HG03521 (cell line): ENCODE measurements at regions not wholly inside any gene's neighbourhood (a gene's known extent, or its start where the extent isn't known, plus 50 kb on each side); places are given as distances from the start of the nearest gene placed in this dataset.

Experiments used
- ATAC-seq: cut with Tn5 transposase; IDR thresholded peaks from one replicate; pipeline ENCODE4 v1.9.1; 2021; ENCODE audit warnings: mild to moderate bottlenecking, moderate library complexity; ENCODE audit not compliant: unreplicated experiment

DNA sequence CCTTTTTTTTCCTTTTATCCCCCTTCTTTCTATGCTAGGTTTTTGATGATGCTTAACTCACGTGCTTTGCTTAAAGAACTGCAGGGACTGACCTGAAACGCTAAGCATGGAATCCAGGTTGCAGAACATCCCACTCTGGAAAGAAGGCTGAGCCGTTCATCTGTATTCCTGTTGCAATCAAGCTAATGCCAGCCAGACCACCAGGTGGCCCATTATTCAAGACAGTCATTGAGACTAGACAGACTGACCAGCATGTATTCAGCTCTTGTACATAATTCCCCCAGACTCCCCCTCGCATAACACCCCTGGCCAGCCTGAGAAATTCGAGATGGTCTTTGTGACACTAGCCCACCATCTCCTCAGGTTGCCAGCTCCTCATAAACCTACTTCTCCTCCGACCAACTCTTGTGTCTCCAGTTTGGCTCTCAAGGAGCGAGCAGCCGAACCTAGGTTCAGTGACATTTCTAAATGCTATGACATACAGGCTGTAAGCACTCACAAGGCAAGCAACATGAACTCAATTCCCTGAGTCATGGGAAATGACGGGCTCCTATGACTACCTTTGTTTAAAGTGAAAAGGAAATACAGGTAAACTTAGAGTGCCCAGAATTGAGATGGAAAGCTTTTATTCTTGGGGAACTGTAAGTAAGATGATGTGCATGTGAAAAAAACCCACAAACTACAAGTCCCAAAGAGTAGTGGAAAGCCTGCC lies 309.3 kb upstream of the CDYL start:
- ATAC-seq, result no peak

DNA sequence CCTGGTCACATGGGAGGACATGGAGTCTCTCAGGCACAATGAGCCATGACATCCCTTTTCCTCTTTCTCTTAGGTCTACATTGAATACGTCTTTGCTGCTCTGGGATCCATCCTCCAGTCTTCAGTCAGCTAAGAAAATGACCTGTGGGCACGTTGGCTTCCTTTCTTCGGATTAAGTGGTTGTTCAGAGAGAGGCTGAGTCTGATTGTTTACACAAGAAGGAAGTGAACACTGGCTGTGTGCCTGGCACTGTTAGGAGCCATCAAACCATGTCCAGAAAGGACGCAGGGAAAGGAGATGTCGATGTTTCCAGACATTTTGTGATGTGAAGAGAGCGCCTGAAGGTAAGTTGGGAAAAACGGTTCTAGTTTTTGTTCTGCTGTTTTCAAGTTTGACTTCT lies 309.9 kb upstream of the CDYL start:
- ATAC-seq, result no peak

DNA sequence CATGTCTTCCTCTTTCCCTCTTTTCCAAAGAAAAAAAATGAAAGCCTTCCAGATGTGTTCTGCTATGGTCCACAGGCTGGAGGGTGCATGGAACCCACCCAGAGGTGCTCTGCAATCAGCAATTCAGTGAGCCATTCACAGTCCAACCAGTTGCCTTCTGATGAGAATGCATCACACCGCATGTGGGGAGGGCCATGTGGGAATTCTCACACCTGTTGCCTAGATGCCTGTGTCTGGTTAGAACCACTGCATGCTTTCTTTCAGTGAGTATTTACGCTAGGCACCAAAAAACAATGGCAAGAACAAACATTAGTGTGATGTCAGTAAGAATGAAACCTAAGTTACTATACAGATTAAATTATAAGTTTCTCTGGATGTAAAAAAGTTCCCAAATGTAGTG lies 311.6 kb upstream of the CDYL start:
- no peak for ATAC-seq

DNA sequence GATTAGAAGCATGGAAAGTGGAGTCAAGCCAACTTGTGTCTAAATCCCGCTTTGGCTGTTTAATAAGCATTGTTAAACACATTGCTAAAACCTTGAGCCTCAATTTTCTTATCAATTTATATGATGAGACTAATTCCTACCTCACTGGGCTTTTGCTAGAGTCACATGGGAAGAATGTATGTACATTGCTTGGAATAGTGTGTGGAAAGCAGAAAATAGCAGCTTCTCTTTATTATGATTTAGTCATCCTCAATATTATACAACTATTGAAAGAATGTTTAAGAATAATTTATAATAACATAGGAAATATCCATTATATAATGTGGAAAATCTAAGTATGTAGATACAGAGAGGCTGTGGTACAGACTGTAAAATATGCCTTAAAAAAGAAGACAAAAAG lies 313.0 kb upstream of the CDYL start:
- no peak for ATAC-seq

DNA sequence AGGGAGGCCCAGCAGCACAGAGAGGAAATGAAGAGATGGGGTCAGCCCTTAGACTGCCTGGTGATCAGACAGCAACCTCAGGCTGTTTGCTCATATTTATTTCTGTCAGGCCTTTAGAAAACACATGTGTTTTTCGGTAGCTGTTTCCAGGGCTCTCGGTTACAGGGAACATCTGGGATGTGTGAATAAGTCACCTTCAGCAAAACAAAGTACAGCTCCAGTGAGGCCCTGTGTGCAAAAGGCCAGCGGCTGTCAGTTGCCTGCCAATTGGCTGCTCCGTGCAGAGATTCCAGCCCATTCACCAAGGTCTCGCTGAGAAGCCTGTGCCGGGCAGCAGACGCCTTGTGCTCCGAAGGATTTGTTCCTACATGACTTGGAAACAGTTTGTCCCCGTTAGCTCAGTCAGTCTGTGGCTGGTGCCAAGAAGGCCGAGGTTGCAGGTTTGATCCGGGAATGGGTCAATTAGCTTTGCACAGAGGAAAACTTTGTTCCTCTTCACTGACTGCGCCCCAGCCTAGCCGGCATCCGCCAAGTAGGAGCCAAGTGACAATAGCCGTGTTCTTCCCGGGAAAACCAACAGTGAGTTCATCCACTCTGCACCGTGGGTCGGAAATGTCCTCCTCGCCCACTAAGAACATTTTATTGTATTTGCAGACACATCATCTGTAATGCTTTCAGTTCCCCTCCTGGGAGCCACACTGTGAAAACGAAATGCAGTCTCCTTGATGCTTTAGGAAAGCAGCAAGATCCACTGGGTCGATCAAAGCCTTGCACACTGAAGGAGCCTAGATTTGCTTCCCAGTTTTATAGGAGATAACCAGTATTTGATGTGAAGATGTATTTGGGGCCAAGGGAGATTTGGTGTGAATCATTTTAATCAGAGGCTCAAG lies 315.4 kb upstream of the CDYL start:
- ATAC-seq, result no peak

DNA sequence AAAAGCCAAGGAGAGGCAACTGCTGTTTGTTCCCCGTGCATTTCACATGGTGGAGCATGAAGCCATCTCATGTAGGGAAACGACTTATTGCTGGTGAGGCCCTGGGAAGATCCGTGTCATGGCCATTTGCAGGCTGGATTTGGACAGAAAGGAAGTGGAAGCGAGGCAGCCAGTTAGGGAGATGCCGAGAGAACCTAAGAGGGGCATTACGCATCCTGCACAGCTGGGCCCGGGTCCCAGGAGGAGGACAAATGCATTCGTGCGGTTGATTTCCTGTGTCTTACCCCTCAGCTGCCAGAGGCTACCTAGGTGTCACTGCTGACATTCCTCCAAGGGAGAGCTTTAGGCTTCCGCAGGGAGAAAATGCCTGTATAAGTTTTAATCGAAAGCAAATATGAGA lies 316.2 kb upstream of the CDYL start:
- no peak for ATAC-seq

DNA sequence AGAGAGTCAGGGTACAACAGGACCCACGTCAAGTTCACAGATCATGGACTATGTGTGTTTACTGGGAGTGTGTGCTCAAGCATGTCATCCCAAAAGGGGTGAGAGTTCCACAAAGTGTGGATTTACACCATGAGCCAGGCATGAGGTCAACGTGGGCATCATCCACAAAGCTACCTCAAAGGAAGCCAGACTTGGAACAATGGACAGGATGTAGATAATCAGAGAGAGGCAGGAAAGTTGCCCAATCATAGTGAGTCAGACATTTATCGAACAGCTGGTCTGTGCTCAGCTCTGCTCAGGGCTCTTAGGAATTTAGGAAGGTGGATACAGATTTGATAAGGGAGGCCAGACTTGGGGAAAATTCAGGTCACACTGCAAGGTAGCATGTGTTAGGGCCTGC lies 317.2 kb upstream of the CDYL start:
- no peak for ATAC-seq

DNA sequence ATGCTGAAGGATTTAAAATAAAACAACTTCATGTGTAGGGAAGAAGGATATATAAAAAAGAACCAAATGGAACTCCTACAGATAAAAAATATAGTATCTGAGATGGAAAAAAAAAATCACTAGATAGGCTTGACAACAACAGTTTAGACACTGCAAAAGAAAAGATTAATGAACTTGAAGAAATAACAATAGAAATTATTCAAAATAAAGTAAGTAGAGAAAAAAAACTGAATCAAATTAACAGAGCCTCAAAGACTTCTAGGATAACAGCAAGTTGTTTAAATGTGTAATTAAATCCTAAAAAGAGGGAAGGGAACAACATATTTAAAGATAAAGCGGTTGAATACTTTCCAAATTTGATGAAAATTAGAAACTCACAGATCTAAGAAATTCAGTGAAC lies 316.3 kb upstream of the ECI2 start:
- no peak for ATAC-seq

DNA sequence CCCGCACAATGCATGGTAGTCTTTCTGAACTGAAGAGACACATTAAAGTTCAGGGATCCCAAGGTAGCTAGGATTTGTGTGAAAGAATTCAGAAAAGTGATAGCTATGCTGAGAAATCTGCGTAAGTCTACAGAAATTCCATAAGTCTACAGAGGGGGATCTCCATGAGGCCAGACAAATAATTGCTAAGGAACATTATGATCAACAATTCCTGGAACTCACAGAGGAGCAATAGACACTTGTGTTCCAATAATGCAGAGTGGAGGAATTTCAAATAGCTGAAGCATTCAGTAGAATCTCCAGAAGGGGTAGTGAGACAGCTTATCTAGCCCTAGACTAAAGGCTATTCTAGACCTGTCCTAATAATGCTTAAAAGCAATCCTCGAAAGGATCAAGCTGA lies 315.7 kb upstream of the ECI2 start:
- ATAC-seq, result no peak

DNA sequence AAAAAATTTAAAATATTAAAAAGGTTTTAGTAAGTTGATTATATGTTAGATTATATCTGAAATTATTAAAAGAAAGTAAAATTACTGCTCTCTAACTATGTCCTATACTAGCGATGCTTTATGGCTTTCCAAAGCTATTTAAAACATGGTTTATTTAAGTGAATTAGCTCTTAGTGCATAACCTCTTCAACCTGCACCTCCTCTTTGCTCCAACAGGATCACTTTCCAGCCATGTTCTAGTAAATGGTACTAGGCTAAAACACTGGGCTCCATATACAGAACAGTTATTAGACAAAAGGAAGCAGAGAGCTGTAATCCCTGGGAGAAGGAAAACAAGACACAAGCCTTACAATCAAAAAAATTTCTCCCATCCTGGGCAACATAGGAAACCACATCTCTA lies 314.9 kb upstream of the ECI2 start:
- no peak for ATAC-seq

DNA sequence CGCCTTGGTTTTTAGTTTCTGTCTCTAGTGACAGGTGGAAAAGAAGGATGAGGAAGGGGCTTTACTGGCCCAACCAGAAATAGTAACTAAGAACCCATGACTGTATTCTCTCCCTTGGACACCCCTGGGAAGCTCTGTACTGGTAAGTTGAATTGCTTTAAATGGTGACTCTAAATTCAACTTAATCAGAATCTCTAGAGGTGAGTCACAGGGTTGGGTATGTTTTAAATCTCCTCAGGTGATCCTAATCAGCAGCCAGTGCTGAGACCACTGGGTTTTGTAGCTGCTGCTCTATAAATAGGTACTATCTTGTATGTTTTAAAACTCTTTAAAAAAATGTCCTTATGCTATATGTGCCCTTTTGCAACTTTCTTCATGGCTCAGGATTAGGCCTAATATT lies 314.0 kb upstream of the ECI2 start:
- no peak for ATAC-seq

DNA sequence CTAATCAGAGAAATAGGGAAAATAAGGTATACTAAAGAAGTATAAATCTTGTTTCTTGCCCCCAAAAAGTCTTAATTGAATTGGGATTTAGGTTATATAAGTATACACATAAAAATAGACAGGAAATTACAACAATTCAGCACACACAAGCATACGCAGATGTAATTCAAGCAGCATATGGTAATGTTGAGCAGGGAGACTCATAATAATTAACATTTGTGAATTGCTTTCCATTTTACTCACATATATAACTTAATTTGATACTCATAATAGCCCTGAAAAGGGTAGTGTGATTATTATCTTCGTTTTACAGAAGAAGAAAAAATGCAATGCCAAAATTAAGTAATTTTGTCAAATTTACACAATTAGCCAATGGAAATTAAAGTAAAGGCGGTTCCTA lies 313.5 kb upstream of the ECI2 start:
- ATAC-seq, result no peak

DNA sequence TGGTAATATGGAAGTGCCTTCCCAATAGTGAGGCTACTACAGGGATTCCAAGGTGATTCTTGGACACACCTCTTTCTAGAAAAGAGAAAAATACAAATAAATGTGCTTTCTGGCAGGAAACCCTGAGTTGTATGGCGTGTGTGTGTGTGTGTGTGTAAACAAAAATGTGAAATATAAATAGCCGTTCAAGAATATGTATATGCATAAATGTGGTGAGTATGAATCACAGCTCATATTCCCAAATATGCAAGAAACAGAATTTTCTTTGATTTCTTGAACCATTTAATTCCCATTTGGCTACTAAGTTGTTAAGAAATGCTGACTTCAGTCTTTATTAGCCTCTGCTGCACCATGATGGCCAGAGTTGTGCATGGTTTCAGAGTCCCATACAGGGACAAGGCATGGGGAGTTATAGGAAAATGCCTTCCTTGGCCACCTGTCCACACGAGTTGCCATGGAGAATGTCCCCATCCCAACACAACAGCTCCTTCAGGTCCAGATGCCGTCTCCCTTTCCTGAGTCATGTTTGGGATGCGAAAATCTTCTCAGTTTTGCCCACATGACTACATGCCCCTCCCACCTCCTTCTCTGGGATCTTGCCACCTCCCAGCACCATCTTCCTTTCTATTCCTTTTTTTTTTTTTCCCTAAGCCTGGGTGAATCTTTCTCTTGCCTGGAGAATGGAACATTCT lies 312.4 kb upstream of the ECI2 start:
- no peak for ATAC-seq

DNA sequence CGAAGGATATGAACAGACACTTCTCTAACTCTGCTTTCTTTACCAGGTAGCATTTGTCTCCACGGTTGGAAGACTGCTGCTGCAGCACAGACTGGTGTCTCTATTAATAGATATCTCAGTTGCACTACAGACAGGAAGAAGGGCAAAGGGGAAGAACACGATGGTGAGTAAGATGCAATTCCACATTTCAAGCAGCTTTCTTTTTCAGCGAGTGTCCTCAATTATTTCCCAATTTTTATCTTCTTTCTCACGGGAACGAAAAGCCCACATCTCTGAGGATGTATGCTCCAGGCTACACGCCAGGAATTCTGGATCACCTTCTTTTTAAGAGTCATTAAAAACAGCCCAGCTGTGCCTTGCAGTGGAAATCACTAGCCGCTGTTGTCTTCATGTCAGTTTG lies 311.6 kb upstream of the ECI2 start:
- ATAC-seq, result no peak

DNA sequence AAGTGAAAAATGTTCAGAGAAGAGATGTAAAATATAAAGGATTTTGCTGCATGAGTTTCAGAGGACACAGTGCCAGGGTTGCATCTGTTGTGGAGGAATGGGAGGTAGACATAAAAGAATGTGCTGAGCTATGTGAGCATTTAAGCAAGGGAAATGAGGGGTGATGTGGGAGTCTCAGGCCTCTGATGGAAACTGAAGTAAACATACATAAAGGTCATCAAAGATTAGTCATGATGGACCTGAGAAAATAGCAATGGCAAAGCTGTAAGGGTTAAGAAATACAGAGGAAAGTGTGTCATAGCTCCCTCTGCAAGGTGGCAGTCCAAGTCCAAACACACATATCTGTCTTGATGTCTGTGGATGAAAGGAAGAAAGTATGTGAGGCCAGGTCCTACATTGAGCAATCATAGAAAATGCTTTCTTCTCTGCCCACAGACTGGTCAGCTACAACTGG lies 306.6 kb upstream of the ECI2 start:
- no peak for ATAC-seq

DNA sequence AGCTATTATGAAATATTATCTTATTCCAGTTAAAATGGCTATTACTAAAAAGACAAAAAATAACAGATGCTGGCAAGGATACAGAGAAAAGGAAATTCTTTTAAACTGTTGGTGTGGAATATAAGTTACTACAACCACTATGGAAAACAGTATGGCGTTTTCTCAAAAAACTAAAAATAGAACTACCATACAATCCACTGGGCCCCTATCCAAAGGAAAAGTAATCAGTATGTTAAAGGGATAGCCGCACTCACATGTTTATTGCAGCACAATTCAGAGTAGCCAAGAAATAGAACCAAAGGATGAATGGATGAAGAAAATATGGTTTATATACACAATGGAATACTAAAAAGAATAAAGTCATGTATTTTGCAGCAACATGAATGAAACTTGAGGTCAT lies 303.8 kb upstream of the ECI2 start:
- ATAC-seq, result no peak

DNA sequence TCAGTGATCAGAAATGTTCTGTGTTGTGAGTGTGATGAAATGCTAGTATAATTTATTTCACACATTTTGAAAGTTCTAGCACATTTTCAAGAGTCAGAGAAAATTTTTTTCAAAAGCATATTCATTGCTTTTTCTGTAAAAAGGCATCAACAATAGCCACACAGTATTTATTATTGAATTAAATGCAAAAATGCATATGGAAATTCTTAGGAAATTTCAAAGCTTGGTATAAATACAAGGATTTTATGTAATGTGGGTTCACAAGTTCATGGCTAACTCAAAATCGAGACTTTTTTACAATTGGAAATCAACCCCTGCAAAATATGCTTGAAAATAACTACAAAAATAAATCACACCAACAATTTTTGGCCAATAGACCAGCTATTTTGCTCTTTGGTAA lies 302.0 kb upstream of the ECI2 start:
- ATAC-seq, result no peak

DNA sequence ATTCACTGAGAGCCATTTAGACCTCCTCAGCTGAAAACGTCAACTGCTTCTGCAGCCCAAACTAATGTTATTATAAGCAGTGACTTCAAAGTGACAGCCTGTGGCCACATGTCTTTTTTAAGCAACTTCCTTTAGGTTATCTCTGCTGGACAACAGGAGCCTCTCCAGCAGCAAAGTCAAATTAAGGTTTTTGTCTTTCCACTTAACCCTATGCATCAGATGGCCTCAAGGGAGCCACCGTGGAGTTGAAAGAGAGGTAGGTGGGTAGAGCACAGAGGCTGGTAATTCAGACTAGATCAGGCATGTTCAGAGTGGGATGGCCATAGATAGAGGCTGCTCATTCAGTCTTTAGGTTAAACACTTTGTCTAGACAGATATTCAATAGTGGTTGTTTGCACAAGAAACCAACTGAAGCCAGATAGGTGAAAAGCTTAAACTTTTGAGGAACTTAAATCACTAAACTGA lies 300.6 kb upstream of the ECI2 start:
- no peak for ATAC-seq

DNA sequence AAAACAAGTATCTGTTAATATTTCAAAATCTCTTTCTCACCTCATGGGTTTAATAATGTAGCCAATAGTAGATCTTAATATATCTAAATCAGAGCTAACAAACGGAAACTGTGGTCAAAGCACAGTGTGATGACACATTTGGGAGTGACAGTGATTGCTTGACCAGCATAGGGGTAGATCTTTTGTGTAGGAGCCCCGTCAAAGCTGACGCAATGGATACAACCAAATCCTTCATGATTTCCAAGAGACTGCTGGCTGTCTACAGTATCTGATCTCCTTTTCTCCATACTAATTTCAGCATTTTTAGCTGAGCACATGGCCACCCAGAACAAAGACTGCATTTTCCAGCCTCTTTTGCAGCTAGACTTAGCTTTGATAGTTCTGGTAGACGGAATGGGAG lies 299.3 kb upstream of the ECI2 start:
- no peak for ATAC-seq

DNA sequence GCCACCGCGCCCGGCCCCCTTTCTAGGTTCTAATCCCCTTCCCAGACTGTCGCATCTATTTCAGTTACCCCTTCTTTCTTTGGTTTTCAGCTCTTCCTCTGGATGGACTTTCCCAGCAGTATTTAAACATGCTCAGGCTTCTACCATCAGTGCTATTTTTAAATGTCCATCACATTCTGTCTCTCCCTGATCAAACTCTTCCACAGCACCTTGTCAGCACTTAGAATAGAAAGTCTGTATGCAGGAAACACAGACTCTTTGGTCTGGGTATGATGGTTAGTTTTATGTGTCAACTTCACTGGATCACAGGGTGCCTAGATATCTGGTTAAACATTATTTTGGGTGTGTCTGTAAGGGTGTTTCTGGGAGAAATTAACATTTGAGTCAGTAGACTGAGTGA lies 297.8 kb upstream of the ECI2 start:
- no peak for ATAC-seq

DNA sequence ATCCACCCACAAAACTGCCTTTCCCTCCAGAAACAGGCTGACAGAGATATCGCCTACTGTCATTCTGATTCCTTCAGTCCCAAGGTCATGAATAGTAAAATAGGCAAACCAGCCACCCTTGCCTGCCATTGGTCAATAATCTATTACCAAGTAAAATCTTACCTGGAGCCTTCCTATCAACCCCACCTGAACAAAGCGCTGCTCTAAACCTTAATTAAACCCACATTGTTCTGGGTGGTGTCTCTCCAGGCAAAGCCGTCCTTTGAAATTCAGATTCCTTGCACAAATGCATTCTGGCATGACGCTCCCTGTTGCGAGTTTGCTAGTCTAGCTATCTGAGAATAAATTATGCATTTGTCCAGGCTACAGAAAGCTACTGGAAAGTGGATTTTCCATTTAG lies 291.6 kb upstream of the ECI2 start:
- no peak for ATAC-seq

DNA sequence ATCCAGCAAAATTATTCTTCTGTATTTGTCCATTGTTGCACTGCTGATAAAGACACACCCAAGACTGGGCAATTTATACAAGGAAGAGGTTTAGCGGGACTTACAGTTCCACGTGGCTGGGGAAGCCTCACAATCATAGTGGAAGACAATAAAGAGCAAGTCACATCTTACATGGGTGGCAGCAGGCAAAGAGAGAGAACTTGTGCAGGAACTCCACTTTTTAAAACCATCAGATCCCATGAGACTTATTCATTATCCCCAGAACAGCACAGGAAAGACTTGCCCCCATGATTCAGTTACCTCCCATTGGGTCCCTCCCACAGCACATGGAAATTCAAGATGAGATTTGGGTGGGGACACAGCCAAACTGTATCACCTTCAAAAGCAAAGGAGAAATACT lies 286.5 kb upstream of the ECI2 start:
- ATAC-seq, result no peak
